ENCODE measurements at regions not wholly inside any gene's neighbourhood (a gene's known extent, or its start where the extent isn't known, plus 50 kb on each side); places are given as distances from the start of the nearest gene placed in this dataset.

DNA sequence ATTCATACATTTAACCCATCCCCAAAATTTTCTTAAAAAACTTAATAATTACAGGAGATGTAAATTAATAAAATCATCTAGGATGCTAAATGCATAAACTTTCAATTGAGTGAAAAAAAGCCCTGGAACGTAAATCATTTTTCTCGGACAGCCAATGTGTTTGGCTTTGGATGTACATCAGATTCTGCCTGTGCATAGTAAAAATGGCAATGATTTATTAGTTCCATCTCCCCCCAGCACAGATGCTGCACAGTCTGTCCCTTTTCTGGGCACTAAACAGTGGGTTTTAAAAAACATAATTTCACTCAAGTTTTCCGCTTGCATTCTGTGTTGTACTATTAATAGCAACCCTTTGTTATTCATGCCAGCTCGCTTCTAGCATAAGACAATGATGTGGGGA is 147.7 kb downstream of the TM9SF2 start:
- BruUV-seq (replicated peaks): no TSS peak
- POLR2A ChIA-PET: no interaction called here

DNA sequence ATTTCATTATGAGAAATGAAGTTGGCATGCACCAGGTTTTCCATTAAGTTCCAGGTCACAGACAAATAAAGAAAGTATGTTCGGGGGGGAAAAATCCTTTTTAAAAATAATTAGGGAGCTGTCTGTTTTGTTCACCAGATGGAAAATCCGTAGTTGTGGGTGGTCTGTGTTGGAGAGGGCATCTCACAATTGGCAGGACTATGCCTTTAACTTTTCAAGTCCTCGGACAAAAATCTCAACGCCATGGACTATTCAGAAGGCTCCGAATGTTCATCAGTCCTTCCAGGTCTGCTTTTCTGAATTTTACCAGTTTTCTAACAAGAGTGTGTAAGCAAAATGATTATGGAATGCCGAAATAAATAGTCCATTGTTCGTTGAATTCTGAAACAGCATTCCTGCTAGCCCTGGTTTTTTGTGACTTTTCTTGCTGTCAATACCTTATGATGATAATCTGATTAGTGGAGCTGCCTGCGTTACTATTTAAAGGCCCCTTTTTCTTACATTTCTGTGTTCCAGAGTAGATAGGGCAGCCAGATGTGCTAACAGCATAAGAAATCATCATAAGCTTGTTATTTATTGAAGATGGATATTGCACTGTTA is 146.9 kb downstream of the TM9SF2 start:
- ChIA-PET CTCF (interaction anchor here (0.7 to 4.0 kb wide), 3 partner anchors 9 to 569 kb away, joined by 4 to 32 read pairs (median 4); no protein-coding TSS in a partner anchor), POLR2A (no interaction called here)
- no peaks in the 10 kb centered on the region for H3K27me3 Mint-ChIP-seq (ENCODE audit: insufficient read depth, unreplicated experiment)
- H3K36me3 Mint-ChIP-seq (ENCODE audit: insufficient read depth, unreplicated experiment): no peaks in the 10 kb centered on the region
- H3K4me1 Mint-ChIP-seq (ENCODE audit: insufficient read depth, unreplicated experiment): no peaks in the 10 kb centered on the region
- no peak overlapping the region for H3K4me3 Mint-ChIP-seq (ENCODE audit: unreplicated experiment)
- intact Hi-C loops (cut with micrococcal nuclease): no loop called here
- no peak for TF ChIP-seq CTCF (IDR thresholded peaks at IDR 0.05; ENCODE audit: unreplicated experiment)
- no peak overlapping the region for H3K27ac Mint-ChIP-seq (ENCODE audit: low read depth, unreplicated experiment)
- no peaks in the 10 kb centered on the region for H3K9me3 Mint-ChIP-seq (ENCODE audit: unreplicated experiment)
- no peak for DNase-seq (ENCODE audit: unreplicated experiment)
- BruUV-seq (replicated peaks): no TSS peak

More for the DNA sequence above, 147.7 kb downstream of the TM9SF2 start:
- Mint-ChIP-seq H3K9me3 (ENCODE audit: unreplicated experiment) (no peaks in the 10 kb centered on the region), H3K4me1 (ENCODE audit: insufficient read depth, unreplicated experiment) (no peaks in the 10 kb centered on the region), H3K27me3 (ENCODE audit: insufficient read depth, unreplicated experiment) (no peaks in the 10 kb centered on the region), H3K27ac (ENCODE audit: low read depth, unreplicated experiment) (no peak overlapping the region), H3K36me3 (ENCODE audit: insufficient read depth, unreplicated experiment) (no peaks in the 10 kb centered on the region), H3K4me3 (ENCODE audit: unreplicated experiment) (no peak overlapping the region)
- intact Hi-C loops (cut with micrococcal nuclease): no loop called here
- no peak for TF ChIP-seq CTCF (IDR thresholded peaks at IDR 0.05; ENCODE audit: unreplicated experiment)
- no peak for DNase-seq (ENCODE audit: unreplicated experiment)
- CTCF ChIA-PET: interaction anchor here (0.6 to 0.8 kb wide), 5 partner anchors 33 to 853 kb away, joined by 3 to 5 read pairs (median 4); no protein-coding TSS in a partner anchor

DNA sequence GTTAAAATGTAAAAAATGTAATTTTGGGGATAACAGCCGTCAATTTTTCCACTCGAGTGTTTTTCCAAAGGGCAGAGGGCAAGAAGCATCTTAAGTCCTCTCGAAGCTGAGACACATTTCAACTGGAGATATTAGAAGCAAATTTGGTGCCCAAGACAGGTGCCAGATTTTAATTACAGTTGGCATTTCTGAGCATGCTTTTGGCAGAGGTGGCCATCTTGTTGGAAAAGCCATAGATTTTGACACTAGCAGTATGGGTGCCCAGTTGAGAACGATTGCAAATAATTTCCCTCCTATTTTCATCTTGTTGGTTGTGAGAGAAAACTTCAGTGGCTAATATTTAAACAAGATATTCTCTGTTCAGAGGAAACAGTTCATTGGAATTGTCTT is 146.3 kb downstream of the TM9SF2 start:
- no peaks in the 10 kb centered on the region for H3K27me3 Mint-ChIP-seq (ENCODE audit: insufficient read depth, unreplicated experiment)
- no peak for DNase-seq (ENCODE audit: unreplicated experiment)
- BruUV-seq (replicated peaks): no TSS peak
- H3K27ac Mint-ChIP-seq (ENCODE audit: low read depth, unreplicated experiment): no peak overlapping the region
- TF ChIP-seq CTCF (IDR thresholded peaks at IDR 0.05; ENCODE audit: unreplicated experiment): no peak
- POLR2A ChIA-PET: no interaction called here
- no peaks in the 10 kb centered on the region for H3K9me3 Mint-ChIP-seq (ENCODE audit: unreplicated experiment)
- H3K4me3 Mint-ChIP-seq (ENCODE audit: unreplicated experiment): no peak overlapping the region
- H3K4me1 Mint-ChIP-seq (ENCODE audit: insufficient read depth, unreplicated experiment): no peaks in the 10 kb centered on the region
- H3K36me3 Mint-ChIP-seq (ENCODE audit: insufficient read depth, unreplicated experiment): no peaks in the 10 kb centered on the region
- intact Hi-C loops (cut with micrococcal nuclease): no loop called here
- CTCF ChIA-PET: interaction anchor here (4.0 kb wide), 1 partner anchor 9 kb away, joined by 32 read pairs; no protein-coding TSS in a partner anchor

DNA sequence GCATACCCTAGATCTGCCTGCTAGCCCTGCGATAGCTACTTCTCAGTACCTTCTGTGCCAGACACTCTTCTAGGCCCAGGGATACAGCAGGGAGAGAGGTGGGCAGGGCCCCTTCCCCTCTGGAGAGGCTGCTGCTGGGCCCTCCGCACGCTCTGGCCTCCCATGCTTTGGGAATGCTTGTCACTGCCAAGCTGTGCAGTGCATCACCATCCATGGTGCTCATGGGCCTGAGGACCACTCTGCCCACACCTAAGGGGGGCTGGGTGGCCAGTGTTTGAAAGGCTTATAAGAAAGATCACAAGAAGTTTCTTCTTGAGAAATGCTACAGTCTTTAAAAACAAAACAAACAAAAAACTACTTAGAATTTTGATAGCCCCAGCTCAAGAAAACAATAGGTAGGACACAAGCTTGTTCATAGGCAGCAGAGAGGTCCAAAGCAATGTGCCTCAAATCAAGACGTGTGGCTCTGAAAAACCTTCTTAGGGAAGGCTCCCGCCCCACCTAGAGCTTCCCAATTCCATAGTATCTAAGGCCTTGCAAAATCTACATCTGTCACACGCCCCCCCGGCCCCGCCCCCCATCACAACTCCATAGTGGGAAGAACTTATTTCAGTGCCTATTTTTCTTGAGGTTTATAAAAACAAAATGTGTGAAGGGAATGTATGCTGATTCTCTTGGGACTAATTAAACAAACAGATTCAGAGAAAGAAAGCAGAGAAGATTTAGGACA is 145.8 kb downstream of the TM9SF2 start:
- Mint-ChIP-seq H3K9me3 (ENCODE audit: unreplicated experiment) (no peaks in the 10 kb centered on the region), H3K4me1 (ENCODE audit: insufficient read depth, unreplicated experiment) (no peaks in the 10 kb centered on the region), H3K27ac (ENCODE audit: low read depth, unreplicated experiment) (no peak overlapping the region), H3K27me3 (ENCODE audit: insufficient read depth, unreplicated experiment) (no peaks in the 10 kb centered on the region), H3K36me3 (ENCODE audit: insufficient read depth, unreplicated experiment) (no peaks in the 10 kb centered on the region), H3K4me3 (ENCODE audit: unreplicated experiment) (no peak overlapping the region)
- ChIA-PET CTCF (interaction anchor here (1.1 to 4.0 kb wide), 2 partner anchors 10 to 270 kb away, joined by 4 to 32 read pairs; no protein-coding TSS in a partner anchor), POLR2A (interaction anchor here (0.5 kb wide), 1 partner anchor 204 kb away, joined by 3 read pairs; no protein-coding TSS in a partner anchor)
- DNase-seq (ENCODE audit: unreplicated experiment): no peak
- no peak for TF ChIP-seq CTCF (IDR thresholded peaks at IDR 0.05; ENCODE audit: unreplicated experiment)
- BruUV-seq (replicated peaks): no TSS peak
- intact Hi-C loops (cut with micrococcal nuclease): no loop called here

All from MCF 10A (cell line).